SK-N-SH (cell line): ENCODE measurements at regions not wholly inside any gene's neighbourhood (a gene's known extent, or its start where the extent isn't known, plus 50 kb on each side); places are given as distances from the start of the nearest gene placed in this dataset.

Experiments
- CTCF ChIA-PET: fragments of 300-600, 350-600 bp; formaldehyde crosslinking; extraction: SDS; loops from one replicate; lab custom pipeline; 2021; lab: Yijun Ruan, JAX
- POLR2A ChIA-PET: fragments of 350-600 bp; sonication (Branson Sonifier 250); formaldehyde crosslinking; extraction: SDS; loops from one replicate; lab custom pipeline; 2020; ENCODE audit warnings: antibody characterized with exemption, inconsistent platforms; lab: Yijun Ruan, JAX
- DNase-seq: peaks from one replicate; pipeline ENCODE4 v3.0.0; 2012
- H2AFZ ChIP-seq: fragments of 200-600 bp; sonication (generic); 2 replicates; pipeline ENCODE4 v1.8.1; 2016; ENCODE audit warnings: antibody characterized with exemption, mild to moderate bottlenecking, low read depth
- H3F3A ChIP-seq: fragments of 200-600 bp; sonication (generic); replicated peaks from 2 replicates; pipeline ENCODE3; 2016; ENCODE audit warnings: antibody characterized with exemption, mild to moderate bottlenecking; ENCODE audit not compliant: insufficient read depth
- H3K27ac ChIP-seq, 2 experiments: fragments of 200-500 bp in 1 of 2; fragments of 200-600 bp in 1 of 2; sonication (Bioruptor generic) in 1 of 2; sonication (generic), shearing (Covaris generic) in 1 of 2; 2 replicates each; pipeline versions ENCODE4 v1.5.1 to v1.6.1; 2014 to 2016; ENCODE audit warnings: low read depth in 2 of 2, inconsistent platforms in 1 of 2, low read length in 1 of 2, mild to moderate bottlenecking in 1 of 2, mixed read lengths in 1 of 2
- H3K27me3 ChIP-seq: fragments of 200-600 bp; sonication (generic), shearing (Covaris generic); 2 replicates; pipeline ENCODE4 v1.6.1; 2016; ENCODE audit warnings: mixed run types; ENCODE audit not compliant: insufficient read depth
- H3K36me3 ChIP-seq, 2 experiments: fragments of 200-500 bp in 1 of 2; fragments of 200-600 bp in 1 of 2; sonication (Bioruptor generic) in 1 of 2; sonication (generic) in 1 of 2; replicated peaks in 1 of 2; 2 replicates each; pipeline versions ENCODE3 to v1.5.1; 2014 to 2016; ENCODE audit warnings: low read length in 1 of 2, mild to moderate bottlenecking in 1 of 2; ENCODE audit not compliant: insufficient read depth in 2 of 2, control insufficient read depth in 1 of 2
- H3K4me1 ChIP-seq, 2 experiments: fragments of 200-500 bp in 1 of 2; fragments of 200-600 bp in 1 of 2; sonication (Bioruptor generic) in 1 of 2; sonication (generic), shearing (Covaris generic) in 1 of 2; 2 replicates each; pipeline versions ENCODE4 v1.5.1 to v1.6.1; 2014 to 2016; ENCODE audit warnings: low read depth in 1 of 2, low read length in 1 of 2, mixed run types in 1 of 2; ENCODE audit not compliant: insufficient read depth in 2 of 2, control insufficient read depth in 1 of 2
- H3K4me2 ChIP-seq: fragments of 200-600 bp; sonication (generic), shearing (Covaris generic); 2 replicates; pipeline ENCODE4 v1.6.1; 2017; ENCODE audit warnings: mixed run types
- H3K4me3 ChIP-seq, 2 experiments: fragments of 200-500 bp in 1 of 2; fragments of 200-600 bp in 1 of 2; sonication (Bioruptor generic) in 1 of 2; sonication (generic), shearing (Covaris generic) in 1 of 2; 2 replicates each; pipeline versions ENCODE4 v1.5.1 to v1.8.1; 2014 to 2016; ENCODE audit warnings: low read depth in 2 of 2, inconsistent platforms in 1 of 2, low read length in 1 of 2, mild to moderate bottlenecking in 1 of 2, mixed read lengths in 1 of 2, moderate library complexity in 1 of 2
- H3K79me2 ChIP-seq: fragments of 200-600 bp; sonication (generic); 2 replicates; pipeline ENCODE4 v1.8.1; 2017; ENCODE audit warnings: mild to moderate bottlenecking; ENCODE audit not compliant: insufficient read depth
- H3K9ac ChIP-seq: fragments of 200-600 bp; sonication (generic); 2 replicates; pipeline ENCODE4 v1.6.1; 2017; ENCODE audit warnings: mixed run types
- H3K9me2 ChIP-seq: fragments of 200-600 bp; sonication (generic); 2 replicates; pipeline ENCODE4 v1.6.1; 2017; ENCODE audit warnings: mixed run types
- H3K9me3 ChIP-seq: fragments of 200-600 bp; sonication (generic); 2 replicates; pipeline ENCODE4 v1.6.1; 2017; ENCODE audit warnings: mixed run types, mild to moderate bottlenecking, moderate library complexity
- H4K20me1 ChIP-seq: fragments of 200-600 bp; sonication (generic); 2 replicates; pipeline ENCODE4 v1.6.1; 2017; ENCODE audit warnings: mild to moderate bottlenecking, mixed run types; ENCODE audit not compliant: insufficient read depth
- CHD2 ChIP-seq: fragments of 150-350 bp; IDR thresholded peaks from 2 replicates; pipeline ENCODE4 v1.6.1; 2018; ENCODE audit warnings: low read length; ENCODE audit not compliant: partially characterized antibody
- ELF1 ChIP-seq: IDR thresholded peaks from 2 replicates; pipeline ENCODE4 v1.4.0; 2012
- FOXM1 ChIP-seq: IDR thresholded peaks from 2 replicates; pipeline ENCODE4 v1.4.0; 2012; ENCODE audit warnings: low read depth, mild to moderate bottlenecking
- GATA2 ChIP-seq: sonication (generic); formaldehyde crosslinking; IDR thresholded peaks from 2 replicates; pipeline ENCODE4 v1.5.0; 2020; ENCODE audit warnings: mild to moderate bottlenecking, missing genetic modification reagents
- MEF2A ChIP-seq: IDR thresholded peaks from 2 replicates; pipeline ENCODE4 v1.4.0; 2012; ENCODE audit warnings: low read depth, borderline replicate concordance
- NFIC ChIP-seq: IDR thresholded peaks from 2 replicates; pipeline ENCODE4 v1.4.0; 2012; ENCODE audit warnings: borderline replicate concordance
- RFX5 ChIP-seq: IDR thresholded peaks from 2 replicates; pipeline ENCODE4 v1.6.1; 2012; ENCODE audit warnings: mild to moderate bottlenecking, improper control_type of control experiment, low read length
- SIN3A ChIP-seq: IDR thresholded peaks from 2 replicates; pipeline ENCODE4 v1.6.1; 2012; ENCODE audit warnings: low read depth, mild to moderate bottlenecking, low read length, moderate library complexity, borderline replicate concordance
- SMC3 ChIP-seq: IDR thresholded peaks from 2 replicates; pipeline ENCODE4 v1.6.1; 2012; ENCODE audit warnings: low read depth, low read length, improper control_type of control experiment
- YY1 ChIP-seq: IDR thresholded peaks from 2 replicates; pipeline ENCODE4 v1.4.0; 2012; ENCODE audit warnings: low read depth, mild to moderate bottlenecking
- WGBS: methylation state at CpG from one replicate; pipeline ENCODE4 v1.1.6; 2017; ENCODE audit warnings: low lambda C conversion rate; 5-methylcytosine and 5-hydroxymethylcytosine counted together
- TF ChIP-seq, protein P1 (sequence below): IDR thresholded peaks from 2 replicates; pipeline ENCODE4 v1.4.0; 2012; ENCODE audit warnings: low read depth, borderline replicate concordance
- TF ChIP-seq, protein P2 (sequence below): IDR thresholded peaks from 2 replicates; pipeline ENCODE4; 2012
- TF ChIP-seq, protein P3 (sequence below): IDR thresholded peaks from 2 replicates; pipeline ENCODE4 v1.4.0; 2012; ENCODE audit warnings: low read depth, borderline replicate concordance
- TF ChIP-seq, protein P4 (sequence below): fragments of 150-350 bp; IDR thresholded peaks from 2 replicates; pipeline ENCODE4 v1.6.1; 2017; ENCODE audit warnings: antibody characterized with exemption, low read length, low read depth, borderline replicate concordance
- TF ChIP-seq, protein P5 (sequence below): IDR thresholded peaks from 2 replicates; pipeline ENCODE4 v1.6.1; 2012; ENCODE audit warnings: mild to moderate bottlenecking, low read depth, low read length, moderate library complexity
- TF ChIP-seq, protein P6 (sequence below): IDR thresholded peaks from 2 replicates; pipeline ENCODE4 v1.4.0; 2012; ENCODE audit warnings: low read depth

DNA sequence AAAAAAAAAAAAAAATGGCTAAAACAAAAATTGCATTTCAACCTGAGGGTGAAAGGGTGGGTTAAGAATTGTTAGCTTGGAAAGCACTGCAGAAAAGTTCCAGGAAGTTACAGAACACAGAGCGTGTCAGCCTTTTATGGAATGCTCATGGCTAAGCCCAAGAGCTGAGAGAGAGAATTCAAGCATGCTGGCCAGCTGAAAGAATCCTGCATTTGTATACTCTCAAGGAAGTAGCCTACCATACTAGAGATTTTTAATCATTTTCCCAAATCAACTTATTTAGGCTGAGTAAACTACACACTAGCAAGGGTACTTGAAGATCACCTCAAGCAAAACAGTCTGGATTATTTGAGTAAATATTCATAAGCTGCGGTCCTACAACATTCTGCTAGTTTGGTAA lies 153.9 kb downstream of the KCNJ2 start:
- Histone ChIP-seq H3K4me1 (peaks cover 0 to 16% of the 10 kb centered on the region in 2 experiments; a peak in 2 of 4 replicates), H3K36me3 (no peaks in the 10 kb centered on the region), H4K20me1 (no peaks in the 10 kb centered on the region), H3K4me2 (no peak overlapping the region), H3K4me3 (no peak overlapping the region), H3K27ac (no peak overlapping the region), H2AFZ (no peak overlapping the region), H3K9ac (no peak overlapping the region), H3K9me3 (no peaks in the 10 kb centered on the region), H3K27me3 (no peaks in the 10 kb centered on the region), H3K9me2 (no peaks in the 10 kb centered on the region), H3F3A (no peaks in the 10 kb centered on the region), H3K79me2 (no peaks in the 10 kb centered on the region)
- WGBS, result 61% methylated on average over 2 of the region's 2 CpGs
- TF ChIP-seq, protein P1, sequence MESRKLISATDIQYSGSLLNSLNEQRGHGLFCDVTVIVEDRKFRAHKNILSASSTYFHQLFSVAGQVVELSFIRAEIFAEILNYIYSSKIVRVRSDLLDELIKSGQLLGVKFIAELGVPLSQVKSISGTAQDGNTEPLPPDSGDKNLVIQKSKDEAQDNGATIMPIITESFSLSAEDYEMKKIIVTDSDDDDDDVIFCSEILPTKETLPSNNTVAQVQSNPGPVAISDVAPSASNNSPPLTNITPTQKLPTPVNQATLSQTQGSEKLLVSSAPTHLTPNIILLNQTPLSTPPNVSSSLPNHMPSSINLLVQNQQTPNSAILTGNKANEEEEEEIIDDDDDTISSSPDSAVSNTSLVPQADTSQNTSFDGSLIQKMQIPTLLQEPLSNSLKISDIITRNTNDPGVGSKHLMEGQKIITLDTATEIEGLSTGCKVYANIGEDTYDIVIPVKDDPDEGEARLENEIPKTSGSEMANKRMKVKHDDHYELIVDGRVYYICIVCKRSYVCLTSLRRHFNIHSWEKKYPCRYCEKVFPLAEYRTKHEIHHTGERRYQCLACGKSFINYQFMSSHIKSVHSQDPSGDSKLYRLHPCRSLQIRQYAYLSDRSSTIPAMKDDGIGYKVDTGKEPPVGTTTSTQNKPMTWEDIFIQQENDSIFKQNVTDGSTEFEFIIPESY, result no peak
- no peak for TF ChIP-seq MEF2A
- TF ChIP-seq ELF1, result no peak
- TF ChIP-seq FOXM1, result no peak
- TF ChIP-seq NFIC, result no peak
- TF ChIP-seq, protein P2, sequence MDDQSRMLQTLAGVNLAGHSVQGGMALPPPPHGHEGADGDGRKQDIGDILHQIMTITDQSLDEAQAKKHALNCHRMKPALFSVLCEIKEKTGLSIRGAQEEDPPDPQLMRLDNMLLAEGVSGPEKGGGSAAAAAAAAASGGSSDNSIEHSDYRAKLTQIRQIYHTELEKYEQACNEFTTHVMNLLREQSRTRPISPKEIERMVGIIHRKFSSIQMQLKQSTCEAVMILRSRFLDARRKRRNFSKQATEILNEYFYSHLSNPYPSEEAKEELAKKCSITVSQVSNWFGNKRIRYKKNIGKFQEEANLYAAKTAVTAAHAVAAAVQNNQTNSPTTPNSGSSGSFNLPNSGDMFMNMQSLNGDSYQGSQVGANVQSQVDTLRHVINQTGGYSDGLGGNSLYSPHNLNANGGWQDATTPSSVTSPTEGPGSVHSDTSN, result no peak
- no peak for TF ChIP-seq GATA2 (CRISPR knock-in tag)
- TF ChIP-seq, protein P3, sequence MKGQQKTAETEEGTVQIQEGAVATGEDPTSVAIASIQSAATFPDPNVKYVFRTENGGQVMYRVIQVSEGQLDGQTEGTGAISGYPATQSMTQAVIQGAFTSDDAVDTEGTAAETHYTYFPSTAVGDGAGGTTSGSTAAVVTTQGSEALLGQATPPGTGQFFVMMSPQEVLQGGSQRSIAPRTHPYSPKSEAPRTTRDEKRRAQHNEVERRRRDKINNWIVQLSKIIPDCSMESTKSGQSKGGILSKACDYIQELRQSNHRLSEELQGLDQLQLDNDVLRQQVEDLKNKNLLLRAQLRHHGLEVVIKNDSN, result no peak
- TF ChIP-seq, protein P4, sequence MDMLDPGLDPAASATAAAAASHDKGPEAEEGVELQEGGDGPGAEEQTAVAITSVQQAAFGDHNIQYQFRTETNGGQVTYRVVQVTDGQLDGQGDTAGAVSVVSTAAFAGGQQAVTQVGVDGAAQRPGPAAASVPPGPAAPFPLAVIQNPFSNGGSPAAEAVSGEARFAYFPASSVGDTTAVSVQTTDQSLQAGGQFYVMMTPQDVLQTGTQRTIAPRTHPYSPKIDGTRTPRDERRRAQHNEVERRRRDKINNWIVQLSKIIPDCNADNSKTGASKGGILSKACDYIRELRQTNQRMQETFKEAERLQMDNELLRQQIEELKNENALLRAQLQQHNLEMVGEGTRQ, result no peak
- no peak for TF ChIP-seq RFX5
- no peak for TF ChIP-seq SMC3
- no peak for TF ChIP-seq YY1
- TF ChIP-seq, protein P5, sequence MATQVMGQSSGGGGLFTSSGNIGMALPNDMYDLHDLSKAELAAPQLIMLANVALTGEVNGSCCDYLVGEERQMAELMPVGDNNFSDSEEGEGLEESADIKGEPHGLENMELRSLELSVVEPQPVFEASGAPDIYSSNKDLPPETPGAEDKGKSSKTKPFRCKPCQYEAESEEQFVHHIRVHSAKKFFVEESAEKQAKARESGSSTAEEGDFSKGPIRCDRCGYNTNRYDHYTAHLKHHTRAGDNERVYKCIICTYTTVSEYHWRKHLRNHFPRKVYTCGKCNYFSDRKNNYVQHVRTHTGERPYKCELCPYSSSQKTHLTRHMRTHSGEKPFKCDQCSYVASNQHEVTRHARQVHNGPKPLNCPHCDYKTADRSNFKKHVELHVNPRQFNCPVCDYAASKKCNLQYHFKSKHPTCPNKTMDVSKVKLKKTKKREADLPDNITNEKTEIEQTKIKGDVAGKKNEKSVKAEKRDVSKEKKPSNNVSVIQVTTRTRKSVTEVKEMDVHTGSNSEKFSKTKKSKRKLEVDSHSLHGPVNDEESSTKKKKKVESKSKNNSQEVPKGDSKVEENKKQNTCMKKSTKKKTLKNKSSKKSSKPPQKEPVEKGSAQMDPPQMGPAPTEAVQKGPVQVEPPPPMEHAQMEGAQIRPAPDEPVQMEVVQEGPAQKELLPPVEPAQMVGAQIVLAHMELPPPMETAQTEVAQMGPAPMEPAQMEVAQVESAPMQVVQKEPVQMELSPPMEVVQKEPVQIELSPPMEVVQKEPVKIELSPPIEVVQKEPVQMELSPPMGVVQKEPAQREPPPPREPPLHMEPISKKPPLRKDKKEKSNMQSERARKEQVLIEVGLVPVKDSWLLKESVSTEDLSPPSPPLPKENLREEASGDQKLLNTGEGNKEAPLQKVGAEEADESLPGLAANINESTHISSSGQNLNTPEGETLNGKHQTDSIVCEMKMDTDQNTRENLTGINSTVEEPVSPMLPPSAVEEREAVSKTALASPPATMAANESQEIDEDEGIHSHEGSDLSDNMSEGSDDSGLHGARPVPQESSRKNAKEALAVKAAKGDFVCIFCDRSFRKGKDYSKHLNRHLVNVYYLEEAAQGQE, result no peak
- TF ChIP-seq, protein P6, sequence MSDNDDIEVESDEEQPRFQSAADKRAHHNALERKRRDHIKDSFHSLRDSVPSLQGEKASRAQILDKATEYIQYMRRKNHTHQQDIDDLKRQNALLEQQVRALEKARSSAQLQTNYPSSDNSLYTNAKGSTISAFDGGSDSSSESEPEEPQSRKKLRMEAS, result no peak
- TF ChIP-seq SIN3A, result no peak
- no peak for TF ChIP-seq CHD2
- DNase-seq, result no peak
- POLR2A ChIA-PET, result no interaction called here
- CTCF ChIA-PET, result interaction anchor here (1.3 to 2.1 kb wide), 2 partner anchors 15 to 229 kb away, joined by 3 to 6 read pairs; no protein-coding TSS in a partner anchor
